Superior temporal gyrus (tissue), 1 donor: ENCODE measurements at regions not wholly inside any gene's neighbourhood (a gene's known extent, or its start where the extent isn't known, plus 50 kb on each side); places are given as distances from the start of the nearest gene placed in this dataset.

ENCODE experiments used
- DNase-seq: peaks from one replicate; pipeline ENCODE4 v3.0.0-alpha.2; 2016; ENCODE audit errors: extremely low spot score

- DNase-seq: no peak
Measured at GRCh38 chr4:60745800-60746571, 454.1 kb upstream of the ADGRL3 start.

GRCh38 chr4:60750962-60751361 is 449.2 kb upstream of the ADGRL3 start:
- no peak for DNase-seq

- no peak for DNase-seq
Measured at GRCh38 chr4:60757986-60758680, 442.0 kb upstream of the ADGRL3 start.

DNA sequence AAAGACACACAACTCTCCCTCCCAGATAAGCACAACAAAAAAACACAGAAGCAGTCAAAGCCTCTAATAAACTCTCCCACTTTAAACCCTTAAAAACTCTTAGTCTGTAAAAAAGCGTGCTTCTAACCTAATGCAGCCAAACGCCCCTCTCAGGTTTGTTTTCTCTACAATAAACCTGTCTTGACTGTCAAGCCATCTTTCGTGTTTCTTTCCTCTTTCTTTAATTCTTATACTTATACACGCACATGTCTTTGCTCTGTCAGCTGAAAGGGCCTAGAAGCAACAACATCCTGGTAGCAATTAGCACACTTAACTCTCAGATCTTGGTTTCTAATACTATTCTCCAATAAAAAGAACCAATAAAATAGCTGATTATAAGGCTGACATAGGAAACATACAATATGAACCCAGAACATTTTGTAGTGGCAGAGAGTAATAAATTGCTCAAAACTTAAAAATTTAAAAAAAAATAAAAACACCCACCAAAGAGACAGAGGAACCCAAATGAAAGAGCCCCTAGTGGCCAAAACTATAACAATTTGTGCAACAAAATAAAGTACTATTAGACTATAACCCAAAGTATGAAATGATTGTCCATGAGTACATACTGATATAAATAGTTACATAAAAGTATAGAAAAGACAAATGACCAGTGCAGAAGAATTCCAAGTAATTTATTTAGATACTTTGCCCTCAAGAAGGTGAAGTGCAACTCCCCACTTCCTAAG is 440.4 kb upstream of the ADGRL3 start:
- no peak for DNase-seq

DNA sequence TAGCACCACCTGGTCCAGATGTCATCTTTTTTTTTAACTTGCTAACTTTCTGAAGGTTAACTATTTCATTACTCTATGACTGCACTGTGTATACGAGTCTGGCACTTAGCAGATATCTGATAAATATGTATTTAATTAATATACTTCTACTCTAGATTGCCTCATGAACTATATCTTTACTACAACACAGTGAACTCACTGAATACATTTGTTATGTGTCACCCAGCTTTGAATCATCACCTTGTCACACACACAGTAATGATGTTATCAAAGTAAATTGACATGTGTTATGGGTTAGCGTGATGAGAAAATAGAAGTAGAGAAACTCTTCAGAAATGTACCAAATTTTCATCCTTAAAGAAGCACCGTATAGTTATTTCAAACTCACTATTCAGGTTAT is 419.3 kb upstream of the ADGRL3 start:
- DNase-seq: no peak

DNA sequence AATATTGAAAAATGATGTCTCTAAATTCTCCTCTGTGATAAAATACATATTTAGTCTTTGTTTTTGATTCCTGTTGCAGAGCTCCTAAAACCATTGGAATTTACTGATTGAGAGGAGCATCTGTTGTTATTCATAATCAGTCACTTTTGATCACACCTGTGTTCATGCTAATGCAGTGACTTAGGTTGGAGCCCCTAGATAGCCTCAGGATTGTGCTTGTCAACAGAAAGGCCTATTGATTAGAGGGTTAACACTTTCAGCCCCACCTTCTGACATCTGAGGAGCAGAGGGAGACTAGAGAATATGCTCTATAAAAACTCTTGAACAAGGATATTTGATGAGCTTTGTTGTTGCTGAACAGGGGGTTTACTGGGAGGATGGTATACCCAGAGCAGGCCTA is 409.5 kb upstream of the ADGRL3 start:
- no peak for DNase-seq

- no peak for DNase-seq
Measured at GRCh38 chr4:60794372-60794771, 405.8 kb upstream of the ADGRL3 start.

DNA sequence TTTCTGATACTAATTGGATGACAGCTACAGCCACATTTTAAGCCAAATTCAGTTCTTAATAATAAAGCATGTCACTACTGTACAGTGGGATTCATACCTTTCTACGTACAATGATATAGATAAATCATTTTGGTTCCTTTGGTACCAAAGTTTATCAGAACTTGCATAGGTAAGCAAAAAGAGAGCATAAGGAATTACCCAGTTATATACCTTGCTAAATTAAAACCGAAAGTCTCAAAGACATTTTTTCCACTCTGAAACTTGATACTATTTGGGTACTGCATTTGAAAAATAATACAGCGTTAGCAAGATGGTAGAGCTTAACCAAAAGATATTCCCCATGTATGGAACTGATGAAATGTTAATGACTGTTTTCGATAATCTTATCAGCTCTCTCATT is 400.9 kb upstream of the ADGRL3 start:
- no peak for DNase-seq

DNA sequence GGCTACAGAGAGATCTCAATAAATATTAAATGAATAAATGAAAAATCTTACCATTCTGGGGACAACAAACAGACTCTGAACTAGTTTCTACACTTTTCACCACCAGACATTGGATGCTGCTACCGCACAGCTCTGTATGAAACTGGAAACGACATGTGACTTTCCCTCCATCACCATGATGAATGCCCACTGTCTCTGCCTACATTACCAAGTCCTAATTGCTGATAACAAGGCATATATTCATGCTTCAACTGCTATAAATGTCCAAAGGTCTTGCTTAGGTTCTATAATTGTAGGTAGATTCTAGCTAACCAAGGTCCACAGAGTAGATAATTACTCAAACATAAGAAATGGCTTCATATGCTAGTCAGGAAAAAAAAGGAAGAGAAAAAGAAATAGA is 399.4 kb upstream of the ADGRL3 start:
- no peak for DNase-seq

DNA sequence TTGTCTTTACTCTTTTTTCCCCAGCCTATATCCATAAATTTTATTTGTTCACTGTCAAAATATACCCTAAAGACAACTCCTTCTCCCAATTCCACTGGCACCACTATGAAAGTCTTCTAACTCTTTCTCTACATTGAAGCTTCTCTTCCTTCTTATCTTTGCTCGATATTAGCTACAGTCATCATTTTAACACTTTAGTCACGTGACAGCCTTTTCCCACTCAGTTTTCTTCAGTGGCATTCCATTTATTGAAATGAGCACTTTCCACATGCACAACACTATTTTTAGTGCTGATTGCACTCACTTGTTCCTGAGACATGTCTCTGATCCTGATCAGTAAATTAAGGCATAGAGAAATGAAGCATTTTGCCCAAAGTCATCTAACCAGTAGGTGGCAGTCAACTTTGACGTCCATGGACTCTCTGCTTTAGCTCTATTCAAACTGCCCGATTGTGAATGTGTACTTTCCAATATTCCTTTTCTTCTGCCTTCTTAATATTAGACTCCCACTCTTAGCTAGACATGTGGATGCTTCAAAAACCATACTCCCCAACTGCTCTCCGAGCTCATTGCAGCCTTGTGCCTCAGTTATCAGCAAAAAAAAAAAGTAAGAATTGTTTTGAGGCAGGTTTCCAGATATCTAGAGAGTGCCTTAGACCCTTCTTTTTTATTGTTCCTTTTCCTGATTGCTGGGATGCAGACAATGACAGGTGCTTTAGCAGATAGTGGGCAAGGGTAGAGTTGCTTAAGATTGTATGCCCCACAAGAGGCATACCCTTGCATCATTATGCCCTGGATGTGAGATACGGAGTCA is 394.4 kb upstream of the ADGRL3 start:
- peak; percentile 72 for DNase-seq

DNA sequence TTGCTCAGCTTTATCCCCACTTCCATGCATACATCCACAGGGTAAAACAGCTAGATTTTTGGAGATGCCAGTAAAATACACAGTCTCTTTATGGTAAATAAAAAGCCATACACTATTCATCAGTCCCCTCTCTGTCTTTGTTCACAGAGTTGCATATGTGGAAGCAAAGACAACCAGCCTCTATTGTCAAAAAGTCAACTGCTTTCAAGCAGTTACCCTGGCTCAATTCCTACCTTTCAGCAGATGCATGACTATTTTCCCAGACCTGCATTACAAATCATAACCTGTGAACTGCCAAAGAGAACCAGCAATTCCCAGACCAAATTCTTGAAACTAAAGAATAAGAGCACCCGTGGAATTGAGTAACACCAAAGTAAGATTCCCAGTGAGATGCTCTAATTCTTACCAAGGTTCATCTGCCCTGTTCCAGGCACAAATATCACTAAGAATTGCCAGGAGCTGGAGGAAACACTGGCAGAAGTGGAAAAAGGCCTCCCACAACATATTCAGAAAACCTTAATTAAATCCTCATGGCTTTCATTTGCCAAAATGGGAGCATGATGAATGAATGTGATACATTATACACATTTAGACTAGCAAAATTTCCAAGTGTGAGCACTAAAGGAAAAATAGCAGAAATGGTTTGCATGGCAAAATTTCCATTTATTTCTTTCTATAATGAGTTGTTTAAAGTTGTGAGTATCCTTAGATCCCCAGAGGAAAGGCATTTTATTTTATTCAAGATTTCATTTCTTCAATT is 391.2 kb upstream of the ADGRL3 start:
- DNase-seq: peak; percentile 18

DNA sequence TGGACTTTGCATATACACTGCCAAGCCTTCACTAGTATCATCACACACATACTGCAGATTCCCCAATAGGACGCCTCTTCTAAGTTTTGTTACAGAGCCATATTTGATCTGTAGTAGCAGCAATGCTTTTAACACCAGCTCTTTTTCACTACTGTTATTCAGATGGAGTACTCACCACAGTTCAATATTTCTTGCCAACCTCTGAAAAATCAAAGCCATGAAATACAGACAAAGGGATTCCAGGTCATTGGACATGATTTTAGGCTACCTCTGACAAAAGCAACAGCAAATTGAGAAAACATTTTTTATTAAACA is 390.7 kb upstream of the ADGRL3 start:
- no peak for DNase-seq

DNA sequence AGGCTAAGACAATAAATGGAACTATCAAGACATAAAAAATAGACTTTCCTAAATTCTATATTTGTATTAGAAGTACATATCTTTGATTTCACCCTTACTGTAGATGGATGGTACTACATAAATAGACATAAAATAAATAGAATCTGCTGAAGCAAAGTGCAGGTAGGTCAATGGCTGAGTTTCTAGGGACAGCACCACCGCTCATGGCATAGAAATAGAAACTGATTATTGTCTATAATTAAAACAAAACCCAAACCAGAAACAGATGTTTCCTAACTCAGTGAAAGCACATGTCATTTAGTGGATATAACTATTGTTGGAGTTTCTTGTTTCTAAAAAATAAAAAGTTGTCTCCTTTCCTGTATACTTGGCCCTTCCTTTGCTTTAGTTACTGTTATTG is 387.3 kb upstream of the ADGRL3 start:
- no peak for DNase-seq

- no peak for DNase-seq
Measured at GRCh38 chr4:60814549-60814948, 385.6 kb upstream of the ADGRL3 start.

DNA sequence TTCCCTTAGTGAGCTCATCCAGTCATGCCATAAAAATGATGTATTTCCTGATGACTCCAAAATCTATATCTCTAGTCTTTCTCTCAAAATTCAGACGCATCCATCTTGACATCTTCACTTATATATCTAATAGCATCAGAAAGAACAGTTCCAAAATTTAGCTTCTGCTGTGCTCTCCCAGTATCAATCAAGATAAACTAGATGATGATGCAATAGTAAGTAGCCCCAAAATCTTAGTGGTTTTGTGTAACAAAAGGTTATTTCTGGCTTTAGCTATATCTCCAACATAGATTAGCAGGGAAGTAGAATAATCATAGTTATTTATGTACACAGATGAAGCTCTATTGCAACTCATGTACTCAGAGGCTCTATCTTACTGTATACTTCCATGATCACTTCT is 382.5 kb upstream of the ADGRL3 start:
- DNase-seq: no peak

GRCh38 chr4:60822986-60823385 is 377.1 kb upstream of the ADGRL3 start:
- DNase-seq: no peak

GRCh38 chr4:60840020-60840419 is 360.1 kb upstream of the ADGRL3 start:
- no peak for DNase-seq

GRCh38 chr4:60846678-60847077 is 353.4 kb upstream of the ADGRL3 start:
- no peak for DNase-seq

- no peak for DNase-seq
Measured at GRCh38 chr4:60847614-60848013, 352.5 kb upstream of the ADGRL3 start.

DNA sequence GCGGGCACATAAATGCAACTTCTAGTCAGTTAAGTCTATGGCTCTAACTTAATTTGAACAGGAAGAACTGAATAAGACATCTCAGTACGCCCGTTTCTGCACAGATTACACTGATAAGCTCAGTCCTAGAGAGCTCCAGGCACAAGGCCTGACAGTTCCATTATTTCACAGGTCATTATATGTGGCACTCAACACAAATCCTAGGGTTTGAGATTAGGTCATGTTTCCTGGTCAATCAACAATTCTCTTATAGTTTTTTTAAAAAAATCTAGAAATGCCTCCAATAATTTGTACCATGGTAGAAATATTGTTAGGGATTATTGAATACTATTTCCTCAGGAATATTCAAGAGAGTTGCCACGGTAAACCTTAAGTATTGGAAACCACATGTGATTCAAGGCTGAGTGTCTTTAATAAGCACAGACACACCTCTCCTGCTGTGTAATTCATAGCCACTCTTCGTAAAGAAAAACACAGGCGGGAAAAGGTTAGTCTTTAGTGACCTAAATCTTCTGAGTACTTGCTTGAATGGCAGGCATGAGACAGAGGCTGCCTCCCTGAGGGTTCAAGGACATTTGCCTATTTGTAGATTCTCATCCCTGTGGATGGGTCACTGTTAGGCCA is 342.9 kb upstream of the ADGRL3 start:
- no peak for DNase-seq

DNA sequence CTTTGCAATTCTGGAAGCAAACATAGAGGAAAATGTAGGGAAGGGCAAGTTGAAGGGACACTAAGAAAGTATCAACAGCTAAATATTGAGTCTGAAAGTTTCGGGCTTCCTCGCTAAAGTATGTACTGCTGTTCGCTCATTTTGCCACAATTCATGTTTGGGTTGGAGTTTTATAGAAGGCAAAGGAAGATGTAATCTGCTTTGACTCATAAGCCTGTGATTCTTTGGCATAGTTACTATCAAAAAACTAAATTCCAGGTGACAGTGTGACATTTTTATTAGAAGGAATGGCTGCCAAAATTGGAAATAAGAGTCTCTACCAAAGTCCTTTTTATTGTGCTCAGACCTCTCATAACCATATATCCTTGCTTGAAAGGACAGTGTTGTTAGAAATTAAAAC is 336.7 kb upstream of the ADGRL3 start:
- DNase-seq: no peak
